Spleen (tissue), 7 donors: ENCODE measurements at regions not wholly inside any gene's neighbourhood (a gene's known extent, or its start where the extent isn't known, plus 50 kb on each side); places are given as distances from the start of the nearest gene placed in this dataset.
"Not testable (repeated sequence)": the region's sequence is repeated elsewhere in the genome, so short reads cannot be mapped to it uniquely, and the experiment has no call there.

Source experiments
- CTCF ChIP-seq, 11 experiments: fragments of 200-600 bp in 7 of 11; fragments of 450-650 bp in 4 of 11; sonication (generic) in 4 of 11; IDR thresholded peaks in 8 of 11; conservative IDR thresholded peaks in 3 of 11; 1 replicate in 7 of 11; 2 replicates in 4 of 11; pipeline versions ENCODE4 v1.4.0 to v1.8.0; 2016 to 2021; ENCODE audit warnings: antibody characterized with exemption in 11 of 11, inconsistent platforms in 4 of 11, mild to moderate bottlenecking in 1 of 11
- POLR2A ChIP-seq, 3 donors: fragments of 450-650 bp; IDR thresholded peaks; one replicate each; pipeline ENCODE4 v1.5.1; 2017; ENCODE audit warnings: antibody characterized with exemption in 3 of 3, mild to moderate bottlenecking in 1 of 3
- POLR2AphosphoS5 ChIP-seq, 3 donors: sonication (generic); formaldehyde crosslinking; IDR thresholded peaks; one replicate each; pipeline ENCODE4 v1.5.1; 2017; ENCODE audit warnings: antibody characterized with exemption in 3 of 3
- donor health status: DM: no; HTN: no; CAD: no; lungs with moderate emphysema.
- donor health status: DM: no; HTN: no; CAD: no.
- donor health status: DM: no; HTN: no; CAD: no.

- TF ChIP-seq CTCF (IDR thresholded peaks at IDR 0.05 in 8 of 11, conservative IDR thresholded peaks at IDR 0.05 in 3 of 11); POLR2AphosphoS5 (IDR thresholded peaks at IDR 0.05); POLR2A (IDR thresholded peaks at IDR 0.05): not testable (repeated sequence)
Observed at GRCh38 chr6:121599331-121599730, 163.9 kb downstream of the GJA1 start.
